Body of pancreas (tissue), 4 donors: ENCODE measurements at regions not wholly inside any gene's neighbourhood (a gene's known extent, or its start where the extent isn't known, plus 50 kb on each side); places are given as distances from the start of the nearest gene placed in this dataset.

ENCODE experiments used
- ATAC-seq: fragments of 150-250 bp; one replicate; pipeline ENCODE4 v1.9.1; 2016
- DNase-seq, 4 donors: peaks; one replicate each; pipeline ENCODE4 v3.0.0-alpha.2; 2019
- H3K27ac ChIP-seq, 4 donors: fragments of 200-600 bp; sonication (generic); 1 replicate in 3 of 4; 2 replicates in 1 of 4; pipeline versions ENCODE4 v1.5.1 to v1.6.1; 2016 to 2019; ENCODE audit warnings: mild to moderate bottlenecking in 1 of 4, mixed read lengths in 1 of 4, moderate library complexity in 1 of 4
- H3K27me3 ChIP-seq, 2 donors: fragments of 200-600 bp; sonication (generic); one replicate each; pipeline ENCODE4 v1.6.0; 2016; ENCODE audit warnings: mild to moderate bottlenecking in 1 of 2
- H3K36me3 ChIP-seq, 2 donors: fragments of 200-600 bp; sonication (generic); replicated peaks in 1 of 2; 2 replicates each; pipeline ENCODE4 v1.5.1; 2016; ENCODE audit warnings: low read depth in 2 of 2; ENCODE audit not compliant: insufficient read depth in 1 of 2
- H3K4me1 ChIP-seq: fragments of 200-600 bp; sonication (generic); one replicate; pipeline ENCODE4 v1.6.0; 2016
- H3K4me3 ChIP-seq, 2 donors: fragments of 200-600 bp; sonication (generic); 1 replicate in 1 of 2; 2 replicates in 1 of 2; pipeline ENCODE4 v1.5.1; 2016 to 2019
- H3K9me3 ChIP-seq, 3 donors: fragments of 200-600 bp; sonication (generic); 1 replicate in 2 of 3; 2 replicates in 1 of 3; pipeline ENCODE4 v1.5.1; 2016
- POLR2A ChIP-seq, 3 donors: fragments of 450-650 bp; IDR thresholded peaks; one replicate each; pipeline ENCODE4 v1.6.1; 2016; ENCODE audit warnings: antibody characterized with exemption in 3 of 3, mild to moderate bottlenecking in 2 of 3
- WGBS, 2 donors: methylation state at CpG; one replicate each; pipeline ENCODE4 v1.1.5; 2017; 5-methylcytosine and 5-hydroxymethylcytosine counted together
- intact Hi-C: fragments of 100-400 bp; cut with DNase I; formaldehyde crosslinking; loops from one replicate; pipeline ENCODE4 v1.15.1; 2023
- TF ChIP-seq, protein P1 (sequence below), 7 experiments: fragments of 450-650 bp in 4 of 7; fragments of 200-600 bp in 3 of 7; sonication (generic) in 3 of 7; IDR thresholded peaks; one replicate each; pipeline ENCODE4 v1.5.1; 2016 to 2019; ENCODE audit warnings: antibody characterized with exemption in 7 of 7

DNA sequence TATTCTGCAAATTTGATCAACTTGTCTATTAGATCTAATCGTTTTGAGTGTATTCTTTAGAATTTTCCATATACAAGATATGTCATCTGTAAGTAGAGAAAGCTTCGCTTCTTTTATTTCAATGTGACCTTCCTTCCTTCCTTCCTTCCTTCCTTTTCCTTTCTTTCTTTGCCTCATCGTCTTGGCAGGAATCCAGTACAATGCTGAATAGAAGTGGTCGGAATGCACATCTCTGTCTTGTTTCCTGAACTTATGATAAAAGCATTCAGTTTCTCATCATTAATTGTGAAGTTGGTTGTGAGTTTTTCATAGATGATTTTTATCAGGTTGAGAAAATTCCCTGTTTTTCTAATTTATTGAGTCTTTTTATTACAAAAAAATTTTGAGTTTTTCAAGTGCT, 300.7 kb upstream of the ZNF32 start:
- TF ChIP-seq, protein P1, sequence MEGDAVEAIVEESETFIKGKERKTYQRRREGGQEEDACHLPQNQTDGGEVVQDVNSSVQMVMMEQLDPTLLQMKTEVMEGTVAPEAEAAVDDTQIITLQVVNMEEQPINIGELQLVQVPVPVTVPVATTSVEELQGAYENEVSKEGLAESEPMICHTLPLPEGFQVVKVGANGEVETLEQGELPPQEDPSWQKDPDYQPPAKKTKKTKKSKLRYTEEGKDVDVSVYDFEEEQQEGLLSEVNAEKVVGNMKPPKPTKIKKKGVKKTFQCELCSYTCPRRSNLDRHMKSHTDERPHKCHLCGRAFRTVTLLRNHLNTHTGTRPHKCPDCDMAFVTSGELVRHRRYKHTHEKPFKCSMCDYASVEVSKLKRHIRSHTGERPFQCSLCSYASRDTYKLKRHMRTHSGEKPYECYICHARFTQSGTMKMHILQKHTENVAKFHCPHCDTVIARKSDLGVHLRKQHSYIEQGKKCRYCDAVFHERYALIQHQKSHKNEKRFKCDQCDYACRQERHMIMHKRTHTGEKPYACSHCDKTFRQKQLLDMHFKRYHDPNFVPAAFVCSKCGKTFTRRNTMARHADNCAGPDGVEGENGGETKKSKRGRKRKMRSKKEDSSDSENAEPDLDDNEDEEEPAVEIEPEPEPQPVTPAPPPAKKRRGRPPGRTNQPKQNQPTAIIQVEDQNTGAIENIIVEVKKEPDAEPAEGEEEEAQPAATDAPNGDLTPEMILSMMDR (IDR thresholded peaks at IDR 0.05), result no peak
- TF ChIP-seq POLR2A (IDR thresholded peaks at IDR 0.05), result no peak
- H3K27ac ChIP-seq, result no peak overlapping the region
- H3K9me3 ChIP-seq, result no peaks in the 10 kb centered on the region
- WGBS, 2 donors, result 74 to 75% methylated on average over 4 of the region's 4 CpGs
- no peaks in the 10 kb centered on the region for H3K27me3 ChIP-seq
- H3K4me1 ChIP-seq, result no peaks in the 10 kb centered on the region
- no peak overlapping the region for H3K4me3 ChIP-seq
- no peak for DNase-seq
- intact Hi-C loops, result no loop called here
- H3K36me3 ChIP-seq, result no peaks in the 10 kb centered on the region
- no peak for ATAC-seq

- Histone ChIP-seq H3K36me3 (no peaks in the 10 kb centered on the region), H3K4me3 (no peak overlapping the region), H3K9me3 (no peaks in the 10 kb centered on the region), H3K4me1 (peaks cover 3% of the 10 kb centered on the region), H3K27ac (no peak overlapping the region), H3K27me3 (no peaks in the 10 kb centered on the region)
- TF ChIP-seq, protein P1 (IDR thresholded peaks at IDR 0.05), result no peak
- TF ChIP-seq POLR2A (IDR thresholded peaks at IDR 0.05), result no peak
- ATAC-seq (no peak), DNase-seq (no peak)
- WGBS, 2 donors, result 93 to 96% methylated on average over 10 of the region's 10 CpGs
- intact Hi-C loops, result no loop called here
Observed at GRCh38 chr10:43946445-43946844, 297.8 kb upstream of the ZNF32 start.

DNA sequence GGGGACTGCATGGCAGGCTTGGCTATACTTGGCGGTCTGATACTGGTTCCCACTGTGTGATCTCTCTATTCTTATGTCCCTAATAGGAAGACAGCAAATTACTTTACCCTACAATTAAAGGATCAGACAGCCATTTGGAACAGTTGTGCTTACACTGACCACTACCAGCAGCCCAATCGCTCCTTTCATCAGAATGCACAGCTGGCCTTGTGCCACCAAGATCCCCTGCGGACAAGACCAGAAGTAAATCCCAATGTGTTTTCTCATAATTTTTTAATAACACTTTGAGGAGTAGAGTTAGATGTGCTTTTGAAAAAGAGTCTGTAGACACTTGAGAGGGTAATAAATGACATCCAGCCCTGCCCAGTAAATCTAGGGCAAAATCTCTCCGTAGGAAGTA, 297.2 kb upstream of the ZNF32 start:
- DNase-seq, result no peak
- Histone ChIP-seq H3K4me3 (no peak overlapping the region), H3K4me1 (peaks cover 9% of the 10 kb centered on the region), H3K36me3 (no peaks in the 10 kb centered on the region), H3K9me3 (no peaks in the 10 kb centered on the region), H3K27me3 (no peaks in the 10 kb centered on the region), H3K27ac (no peak overlapping the region)
- no peak for TF ChIP-seq POLR2A (IDR thresholded peaks at IDR 0.05)
- TF ChIP-seq, protein P1 (IDR thresholded peaks at IDR 0.05), result no peak
- no peak for ATAC-seq
- intact Hi-C loops, result no loop called here
- WGBS, 2 donors, result 93% methylated on average over 4 of the region's 4 CpGs

DNA sequence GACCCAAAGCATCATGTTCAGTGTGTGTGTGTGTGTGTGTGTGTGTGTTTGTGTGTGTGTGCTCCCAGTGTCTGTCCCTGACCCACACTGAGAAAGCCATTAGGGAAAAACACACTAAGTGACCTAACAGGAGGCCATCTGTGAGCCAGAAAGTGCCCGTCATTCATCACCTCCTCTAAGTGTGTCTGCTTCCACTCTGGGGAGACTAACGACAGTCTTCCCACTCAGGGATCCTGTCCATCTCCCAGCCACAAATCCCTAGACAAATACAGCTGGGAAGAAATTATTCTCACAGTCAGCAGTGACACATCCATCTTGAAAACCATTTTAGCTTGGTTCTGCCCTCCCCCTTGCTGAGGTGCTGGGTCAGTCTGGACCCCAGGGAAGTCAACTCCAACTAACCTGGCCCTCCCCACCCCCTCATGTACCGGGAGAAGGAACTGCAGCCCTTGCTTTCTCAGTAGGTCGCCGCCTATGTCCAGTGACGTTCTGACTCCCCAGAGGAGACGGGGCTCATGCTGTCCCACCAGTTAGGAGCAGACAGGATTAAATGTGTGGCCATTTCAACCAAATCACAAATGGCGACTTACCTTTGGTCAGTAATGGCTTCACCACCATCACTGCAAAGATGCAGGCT, 296.5 kb upstream of the ZNF32 start:
- intact Hi-C loops, result no loop called here
- Histone ChIP-seq H3K4me3 (no peak overlapping the region), H3K9me3 (no peaks in the 10 kb centered on the region), H3K27ac (no peak overlapping the region), H3K27me3 (no peaks in the 10 kb centered on the region), H3K36me3 (no peaks in the 10 kb centered on the region), H3K4me1 (peaks cover 13% of the 10 kb centered on the region)
- DNase-seq (no peak), ATAC-seq (no peak)
- no peak for TF ChIP-seq POLR2A (IDR thresholded peaks at IDR 0.05)
- TF ChIP-seq, protein P1 (IDR thresholded peaks at IDR 0.05), result no peak
- 86 to 90% methylated on average over 8 of the region's 8 CpGs for WGBS, 2 donors

DNA sequence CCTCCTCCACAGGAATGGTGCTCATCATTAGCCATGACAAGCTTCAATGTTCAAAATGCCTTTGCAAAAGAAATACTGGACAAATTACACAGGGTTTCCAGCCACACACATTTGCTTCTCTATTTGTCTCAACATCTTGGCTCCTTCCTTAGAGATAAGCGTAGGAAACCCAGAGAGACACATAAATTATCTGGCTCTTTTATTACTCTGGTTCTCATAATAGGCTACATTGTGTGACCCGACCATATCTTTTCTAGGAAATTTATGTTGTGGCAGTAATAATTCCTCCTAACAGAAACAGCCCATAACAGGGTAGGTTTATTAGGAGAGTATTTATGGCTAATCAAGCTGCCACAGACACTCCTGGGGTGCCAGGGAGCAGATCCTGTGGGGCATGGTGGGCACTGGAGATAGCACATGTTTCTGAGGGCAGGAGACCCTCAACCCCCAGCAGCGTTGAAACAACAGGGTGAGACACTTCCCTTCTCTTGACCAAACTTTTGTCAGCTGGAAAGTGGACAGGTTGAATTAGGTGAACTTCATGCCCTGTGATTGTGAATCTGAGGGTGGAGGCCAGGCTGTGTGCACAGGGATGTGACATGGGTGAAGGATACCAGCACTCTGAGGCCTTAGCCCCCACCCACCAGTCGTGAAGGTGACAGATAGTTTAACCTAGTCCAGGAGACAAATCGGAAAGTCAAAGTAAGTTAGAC, 295.9 kb upstream of the ZNF32 start:
- WGBS, 2 donors, result 75 to 76% methylated on average over 5 of the region's 5 CpGs
- DNase-seq (no peak), ATAC-seq (no peak)
- TF ChIP-seq, protein P1 (IDR thresholded peaks at IDR 0.05), result no peak
- TF ChIP-seq POLR2A (IDR thresholded peaks at IDR 0.05), result no peak
- no peaks in the 10 kb centered on the region for H3K27me3 ChIP-seq
- intact Hi-C loops, result no loop called here
- peaks cover 13% of the 10 kb centered on the region for H3K4me1 ChIP-seq
- no peaks in the 10 kb centered on the region for H3K9me3 ChIP-seq
- no peak overlapping the region for H3K27ac ChIP-seq
- no peaks in the 10 kb centered on the region for H3K36me3 ChIP-seq
- H3K4me3 ChIP-seq, result no peak overlapping the region
